ENCODE measurements at regions not wholly inside any gene's neighbourhood (a gene's known extent, or its start where the extent isn't known, plus 50 kb on each side); places are given as distances from the start of the nearest gene placed in this dataset.

DNA sequence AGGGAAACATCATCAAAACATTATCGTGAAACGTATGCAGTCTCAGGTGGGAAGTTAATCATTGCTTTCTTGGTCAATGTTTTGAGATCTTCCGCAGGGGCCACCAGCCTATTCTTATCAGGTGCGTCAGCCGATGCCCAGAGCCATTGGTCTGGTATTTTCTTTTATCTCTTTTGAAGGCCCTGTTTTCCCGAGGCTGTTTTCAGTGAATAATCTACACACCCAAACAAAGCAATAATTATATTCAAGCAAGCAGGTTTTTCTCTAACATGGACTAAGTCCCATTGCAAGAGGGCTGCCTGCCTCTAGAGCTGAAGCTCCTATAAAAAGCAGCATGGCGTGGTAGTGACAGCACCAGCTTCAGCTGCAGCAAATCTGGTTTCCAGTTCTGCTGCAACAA, 430.0 kb upstream of the ID2 start:
- no peaks in the 10 kb centered on the region for H3F3A ChIP-seq (ENCODE audit: insufficient read depth, low read length, poor library complexity, severe bottlenecking)
- H3K27ac ChIP-seq (ENCODE audit: low read length) = no peak overlapping the region
- no peaks in the 10 kb centered on the region for H3K79me2 ChIP-seq (replicated peaks; ENCODE audit: insufficient read depth, low read length)
- no peaks in the 10 kb centered on the region for H3K9me3 ChIP-seq (ENCODE audit: low read length)
- H3K9ac ChIP-seq (ENCODE audit: low read length) = no peak overlapping the region
- no peaks in the 10 kb centered on the region for H3K36me3 ChIP-seq (ENCODE audit: insufficient read depth, low read length)
- H2AFZ ChIP-seq (ENCODE audit: low read depth, low read length) = no peak overlapping the region
- H3K4me2 ChIP-seq (ENCODE audit: low read length) = no peak overlapping the region
- no peak overlapping the region for H3K4me3 ChIP-seq (ENCODE audit: low read length)
- H4K20me1 ChIP-seq (ENCODE audit: insufficient read depth) = no peaks in the 10 kb centered on the region
- no peak for TF ChIP-seq SMC3 (conservative IDR thresholded peaks at IDR 0.05; ENCODE audit: poor library complexity)
- TF ChIP-seq REST (IDR thresholded peaks at IDR 0.05; ENCODE audit: borderline replicate concordance) = no peak
- no peak for TF ChIP-seq TAF1 (IDR thresholded peaks at IDR 0.05; ENCODE audit: low read depth)
- no peak for TF ChIP-seq EP300 (conservative IDR thresholded peaks at IDR 0.05; ENCODE audit: poor library complexity, severe bottlenecking)
- no peak for TF ChIP-seq EZH2 (IDR thresholded peaks at IDR 0.05; ENCODE audit: borderline replicate concordance, insufficient read depth, low read length, poor library complexity, severe bottlenecking)
- TF ChIP-seq POLR2AphosphoS5 (IDR thresholded peaks at IDR 0.05) = no peak
- TF ChIP-seq MXI1 (conservative IDR thresholded peaks at IDR 0.05; ENCODE audit: poor library complexity, severe bottlenecking) = no peak
- TF ChIP-seq, protein P1, sequence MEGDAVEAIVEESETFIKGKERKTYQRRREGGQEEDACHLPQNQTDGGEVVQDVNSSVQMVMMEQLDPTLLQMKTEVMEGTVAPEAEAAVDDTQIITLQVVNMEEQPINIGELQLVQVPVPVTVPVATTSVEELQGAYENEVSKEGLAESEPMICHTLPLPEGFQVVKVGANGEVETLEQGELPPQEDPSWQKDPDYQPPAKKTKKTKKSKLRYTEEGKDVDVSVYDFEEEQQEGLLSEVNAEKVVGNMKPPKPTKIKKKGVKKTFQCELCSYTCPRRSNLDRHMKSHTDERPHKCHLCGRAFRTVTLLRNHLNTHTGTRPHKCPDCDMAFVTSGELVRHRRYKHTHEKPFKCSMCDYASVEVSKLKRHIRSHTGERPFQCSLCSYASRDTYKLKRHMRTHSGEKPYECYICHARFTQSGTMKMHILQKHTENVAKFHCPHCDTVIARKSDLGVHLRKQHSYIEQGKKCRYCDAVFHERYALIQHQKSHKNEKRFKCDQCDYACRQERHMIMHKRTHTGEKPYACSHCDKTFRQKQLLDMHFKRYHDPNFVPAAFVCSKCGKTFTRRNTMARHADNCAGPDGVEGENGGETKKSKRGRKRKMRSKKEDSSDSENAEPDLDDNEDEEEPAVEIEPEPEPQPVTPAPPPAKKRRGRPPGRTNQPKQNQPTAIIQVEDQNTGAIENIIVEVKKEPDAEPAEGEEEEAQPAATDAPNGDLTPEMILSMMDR (IDR thresholded peaks at IDR 0.05; ENCODE audit: poor library complexity, severe bottlenecking) = no peak
- TF ChIP-seq RAD21 (conservative IDR thresholded peaks at IDR 0.05) = no peak
- no peaks in the 10 kb centered on the region for H3K27me3 ChIP-seq (ENCODE audit: insufficient read depth, low read depth, low read length)
- no peaks in the 10 kb centered on the region for H3K9me2 ChIP-seq (ENCODE audit: insufficient read depth, low read length)

DNA sequence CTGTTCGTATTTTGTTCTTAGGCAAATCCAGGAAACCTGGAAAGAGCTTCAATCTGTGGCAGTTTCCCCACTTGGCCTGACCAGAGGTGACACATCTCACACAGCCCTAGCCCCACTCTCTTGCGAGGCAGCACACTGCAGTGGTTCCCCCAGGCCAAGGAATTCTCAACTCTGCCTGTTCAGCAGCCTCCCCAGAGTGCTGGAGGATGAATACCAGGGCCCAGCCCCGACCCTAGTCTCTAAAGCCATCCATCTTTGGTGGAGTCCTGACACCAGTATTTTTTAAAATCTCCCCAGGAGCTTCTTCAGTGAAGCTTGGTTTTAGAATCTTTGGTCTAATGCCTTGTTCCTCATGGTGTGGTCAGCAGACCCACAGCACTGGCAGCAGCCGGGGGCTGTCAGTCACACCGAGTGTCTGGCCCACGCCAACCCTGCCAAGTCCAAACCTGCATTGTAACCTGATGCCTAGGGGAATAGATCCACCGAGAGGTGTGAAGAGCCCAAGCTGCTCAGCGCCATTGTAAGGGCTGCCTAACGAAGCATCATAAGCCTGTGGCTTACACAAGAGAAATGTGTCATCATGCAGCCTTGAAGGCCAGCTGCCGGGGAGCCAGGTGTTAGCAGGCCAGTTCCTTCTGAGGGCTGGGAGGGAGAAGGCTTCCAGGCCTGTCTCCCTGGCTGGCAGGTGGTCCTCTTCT, 428.7 kb upstream of the ID2 start:
- Histone ChIP-seq H3K36me3 (ENCODE audit: insufficient read depth, low read length) (no peaks in the 10 kb centered on the region), H3K9ac (ENCODE audit: low read length) (no peak overlapping the region), H3K9me2 (ENCODE audit: insufficient read depth, low read length) (no peaks in the 10 kb centered on the region), H2AFZ (ENCODE audit: low read depth, low read length) (no peak overlapping the region), H3K4me3 (ENCODE audit: low read length) (no peak overlapping the region), H3K27ac (ENCODE audit: low read length) (no peak overlapping the region), H3K4me2 (ENCODE audit: low read length) (no peak overlapping the region), H4K20me1 (ENCODE audit: insufficient read depth) (no peaks in the 10 kb centered on the region), H3K27me3 (ENCODE audit: insufficient read depth, low read depth, low read length) (no peaks in the 10 kb centered on the region), H3K9me3 (ENCODE audit: low read length) (no peaks in the 10 kb centered on the region), H3K79me2 (replicated peaks; ENCODE audit: insufficient read depth, low read length) (no peaks in the 10 kb centered on the region), H3F3A (ENCODE audit: insufficient read depth, low read length, poor library complexity, severe bottlenecking) (no peaks in the 10 kb centered on the region)
- TF ChIP-seq MXI1 (conservative IDR thresholded peaks at IDR 0.05; ENCODE audit: poor library complexity, severe bottlenecking) = no peak
- no peak for TF ChIP-seq SMC3 (conservative IDR thresholded peaks at IDR 0.05; ENCODE audit: poor library complexity)
- no peak for TF ChIP-seq TAF1 (IDR thresholded peaks at IDR 0.05; ENCODE audit: low read depth)
- TF ChIP-seq REST (IDR thresholded peaks at IDR 0.05; ENCODE audit: borderline replicate concordance) = no peak
- TF ChIP-seq, protein P1 (IDR thresholded peaks at IDR 0.05; ENCODE audit: poor library complexity, severe bottlenecking) = no peak
- no peak for TF ChIP-seq EZH2 (IDR thresholded peaks at IDR 0.05; ENCODE audit: borderline replicate concordance, insufficient read depth, low read length, poor library complexity, severe bottlenecking)
- no peak for TF ChIP-seq POLR2AphosphoS5 (IDR thresholded peaks at IDR 0.05)
- TF ChIP-seq RAD21 (conservative IDR thresholded peaks at IDR 0.05) = no peak
- TF ChIP-seq EP300 (conservative IDR thresholded peaks at IDR 0.05; ENCODE audit: poor library complexity, severe bottlenecking) = no peak

Measured in neural cell (in vitro differentiated cells).